ENCODE measurements at regions not wholly inside any gene's neighbourhood (a gene's known extent, or its start where the extent isn't known, plus 50 kb on each side); places are given as distances from the start of the nearest gene placed in this dataset.

DNA sequence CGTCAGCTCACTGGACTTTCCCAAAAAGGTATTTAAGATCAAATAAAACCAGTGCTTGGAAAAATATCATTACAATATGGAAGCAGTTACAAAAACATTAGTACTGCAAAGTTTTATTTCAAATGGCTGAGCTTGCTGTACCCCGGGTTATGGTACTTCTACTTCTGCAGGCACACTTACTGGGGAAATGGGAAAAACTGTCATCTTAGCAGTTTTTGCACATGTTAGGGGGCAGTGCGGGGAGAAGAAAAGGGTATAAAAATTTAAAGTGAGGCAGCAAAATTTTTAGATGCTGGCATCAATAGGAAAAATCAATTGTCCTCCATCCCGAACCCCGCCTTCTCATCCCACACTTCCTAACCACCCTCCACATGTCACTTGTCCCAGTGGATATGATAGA, 133.4 kb downstream of the ATG4C start:
- no peak for DNase-seq

DNA sequence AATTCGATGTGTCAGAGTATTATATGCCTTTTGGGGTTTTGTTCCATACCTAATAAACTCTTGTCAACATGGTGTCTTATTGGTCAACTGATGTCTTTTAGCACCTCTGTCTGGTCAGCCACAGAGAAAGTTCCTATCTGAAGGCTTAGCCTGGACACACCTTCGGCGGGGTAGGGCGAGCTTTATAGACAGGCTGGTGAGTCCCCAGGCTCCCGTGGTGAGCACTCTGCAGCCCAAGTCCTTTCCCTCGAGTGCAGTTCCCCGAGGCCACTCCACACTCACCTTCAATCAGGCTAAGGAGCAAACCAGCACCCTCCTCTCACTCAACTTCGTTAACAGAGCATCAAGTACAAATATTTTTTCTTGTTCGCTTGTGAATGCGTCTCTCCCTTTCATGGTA, 133.9 kb downstream of the ATG4C start:
- DNase-seq: no peak

DNA sequence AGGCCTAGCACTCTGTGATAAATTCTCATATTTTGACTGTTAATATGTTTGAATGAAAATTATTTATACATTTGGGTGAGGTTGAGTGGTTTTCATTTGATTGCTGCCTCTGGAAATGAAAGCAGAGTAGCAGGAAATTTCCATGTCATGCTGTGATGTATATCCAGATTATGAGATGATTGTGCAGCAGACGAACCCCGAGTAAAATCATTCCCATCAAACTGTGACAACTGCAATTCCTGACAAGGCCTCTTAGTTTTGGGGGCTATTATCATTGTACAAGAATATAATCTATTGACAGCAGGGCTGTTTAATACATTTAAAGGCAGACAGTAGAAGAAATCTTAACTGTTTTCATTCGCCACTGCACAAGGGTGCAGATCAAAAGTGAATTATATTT, 134.8 kb downstream of the ATG4C start:
- no peak for DNase-seq

DNA sequence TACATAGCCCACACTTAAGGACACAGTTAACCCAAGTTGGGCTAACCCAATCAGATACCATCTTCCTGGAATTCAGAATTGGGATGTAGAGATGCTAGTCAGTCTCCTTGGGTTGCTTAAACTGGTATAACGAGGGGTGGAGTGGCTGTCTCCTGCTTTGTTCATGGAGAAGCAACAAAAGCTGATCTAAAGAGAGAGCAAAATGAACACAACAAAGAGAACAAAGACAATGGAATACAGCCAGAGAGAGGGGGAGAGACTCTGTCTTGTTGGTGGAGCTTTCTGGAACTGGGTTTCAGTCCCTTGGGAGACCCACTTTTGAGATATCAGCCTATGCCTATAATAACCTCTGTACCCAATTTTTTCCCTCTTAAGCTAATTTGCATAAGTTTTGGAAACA, 138.1 kb downstream of the ATG4C start:
- no peak for DNase-seq

DNA sequence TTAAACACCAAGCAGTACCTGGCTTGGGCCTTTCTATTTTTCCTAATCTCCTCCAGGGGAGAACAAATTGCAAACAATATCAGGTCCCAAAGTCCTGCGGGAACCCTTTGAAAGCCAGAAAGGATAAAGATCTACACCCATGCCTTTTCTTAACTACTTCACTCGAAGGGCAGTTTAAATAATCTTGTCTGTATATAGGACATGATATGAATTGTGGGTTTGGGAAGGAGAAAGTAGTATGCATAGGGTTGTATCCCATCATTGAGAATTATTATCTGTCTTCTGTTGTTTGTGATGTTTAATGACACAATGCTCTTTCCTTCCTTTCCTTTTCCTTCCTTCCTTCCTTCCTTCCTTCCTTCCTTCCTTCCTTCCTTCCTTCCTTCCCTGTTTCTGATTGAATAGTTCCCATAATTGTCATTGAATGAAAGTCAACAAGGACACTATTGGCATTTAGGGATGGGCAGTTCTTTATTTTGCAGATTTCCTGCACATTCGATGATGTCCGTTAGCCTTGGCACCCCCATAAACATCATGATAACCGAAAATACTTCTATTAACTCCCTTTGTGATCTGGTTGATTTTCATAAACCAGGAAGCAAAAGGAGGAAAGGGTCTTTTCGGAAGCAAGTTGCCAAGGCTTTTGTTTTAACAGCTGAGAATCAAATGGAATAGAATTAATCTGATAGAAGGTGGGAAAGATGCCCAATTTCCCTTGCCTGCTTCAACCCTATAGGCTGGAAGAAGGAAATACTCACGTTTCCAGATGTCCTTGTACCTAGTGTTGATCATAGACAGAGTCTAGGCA, 141.3 kb downstream of the ATG4C start:
- DNase-seq: no peak

DNA sequence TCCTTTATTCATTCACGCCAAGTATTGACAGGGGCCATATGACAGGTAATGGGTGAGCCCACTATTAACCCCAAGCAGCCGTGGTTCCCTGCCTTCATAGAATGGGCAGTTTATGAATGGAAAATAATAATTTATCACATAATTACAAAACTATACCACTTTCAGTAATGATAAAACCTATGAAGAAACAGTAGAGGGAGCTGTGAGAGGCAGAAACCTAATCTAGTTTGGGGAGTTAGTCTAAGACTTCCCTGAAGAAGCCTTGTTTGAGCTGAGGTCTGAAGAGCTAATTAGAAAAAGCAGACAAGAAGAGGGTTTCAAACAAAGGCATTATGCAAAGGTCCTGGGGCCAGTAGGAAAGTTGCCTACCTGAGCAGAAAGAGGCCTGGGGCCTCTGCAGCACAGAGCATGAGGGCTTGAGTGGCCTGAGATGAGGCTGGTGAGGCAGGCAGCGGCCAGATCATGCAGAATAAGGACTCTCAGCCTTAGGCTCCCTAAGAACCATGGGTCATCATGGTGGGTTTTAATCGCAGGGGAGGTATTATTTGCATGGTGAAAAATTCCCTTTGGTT, 142.8 kb downstream of the ATG4C start:
- DNase-seq: no peak

DNA sequence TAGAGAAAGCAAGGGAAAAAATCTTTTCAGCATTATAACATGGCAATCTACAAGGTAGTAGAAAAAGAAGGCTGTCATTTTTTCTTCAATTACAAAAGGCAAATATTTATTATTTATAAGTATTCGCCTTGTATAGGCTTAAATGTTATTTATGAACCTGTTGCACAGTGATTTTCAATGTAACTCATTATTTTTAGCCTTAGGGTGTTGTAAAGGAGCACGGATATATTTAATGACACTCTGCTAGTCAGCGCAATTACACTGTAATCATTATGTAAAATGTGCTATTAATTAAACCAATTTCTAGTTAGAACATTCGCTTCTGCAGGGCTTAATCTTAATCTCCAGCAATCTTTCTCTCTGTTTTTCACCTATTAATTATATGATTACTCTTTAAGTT, 145.0 kb downstream of the ATG4C start:
- no peak for DNase-seq

DNA sequence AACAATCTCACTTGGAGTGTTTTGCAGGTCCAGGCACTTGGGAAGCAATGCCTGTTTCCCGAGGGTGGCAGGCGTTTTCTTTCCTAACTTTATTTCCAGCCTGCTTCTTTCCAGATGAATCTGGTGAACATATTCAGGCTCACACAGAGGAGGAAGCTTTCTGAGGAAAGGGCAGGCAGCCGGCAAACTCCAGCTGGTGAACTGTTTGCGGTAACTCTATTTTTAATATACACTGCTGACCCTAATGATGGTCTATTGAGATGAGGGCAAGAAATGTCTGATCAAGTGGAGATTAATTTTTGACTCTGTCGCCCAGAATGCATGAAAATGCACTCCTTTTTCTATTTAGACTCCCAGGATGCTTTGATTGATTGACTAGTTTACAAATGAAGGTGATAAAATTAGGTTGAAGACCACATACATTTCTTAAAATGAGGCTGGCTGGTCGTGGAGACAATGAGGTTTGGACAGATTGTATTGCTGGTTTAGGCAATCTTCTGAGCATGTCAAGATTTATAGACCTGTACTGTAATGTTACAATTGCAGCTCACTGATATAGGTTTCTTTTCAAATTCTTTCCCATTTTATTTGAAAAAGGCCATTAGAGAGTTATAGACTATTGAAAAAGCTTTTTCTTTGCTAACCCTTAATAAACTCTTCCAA, 153.8 kb downstream of the ATG4C start:
- no peak for DNase-seq

DNA sequence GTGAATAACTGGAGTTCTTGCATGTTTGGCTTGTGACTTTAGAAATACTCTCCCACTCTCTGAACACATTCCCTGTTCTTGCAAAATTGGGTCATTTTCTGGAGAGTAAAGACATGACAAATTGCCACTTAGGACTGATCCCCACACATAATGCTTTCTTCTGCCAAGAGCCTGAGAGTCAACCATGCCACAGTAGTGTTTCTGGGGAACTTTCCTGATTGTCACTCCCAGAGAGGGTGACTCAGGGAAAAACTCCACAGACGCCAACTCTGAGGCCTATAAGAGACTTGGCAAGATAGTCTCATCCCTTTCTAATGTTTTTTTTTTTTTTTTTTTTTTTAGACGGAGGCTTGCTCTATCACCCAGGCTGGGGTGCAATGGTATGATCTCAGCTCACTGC, 157.8 kb downstream of the ATG4C start:
- no peak for DNase-seq

DNA sequence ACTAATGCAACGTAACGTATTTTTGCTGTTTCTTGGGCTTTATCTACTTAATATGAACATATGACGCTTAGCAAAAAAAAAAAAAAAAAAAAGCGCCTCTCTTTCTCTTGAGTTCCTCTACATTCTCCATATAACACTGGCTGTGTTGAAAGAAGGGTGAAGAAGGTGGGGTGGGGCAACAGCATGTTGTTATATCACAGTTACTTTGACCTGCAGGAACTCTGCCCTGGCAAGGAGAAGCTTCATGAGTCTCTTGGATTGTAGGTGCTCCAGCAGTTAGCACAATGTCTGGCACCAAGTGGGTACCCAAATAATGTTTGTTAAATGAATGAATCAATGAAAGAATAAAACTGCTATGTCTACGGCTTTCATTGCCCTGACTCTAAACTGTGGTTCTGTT, 162.6 kb downstream of the ATG4C start:
- DNase-seq: no peak

DNA sequence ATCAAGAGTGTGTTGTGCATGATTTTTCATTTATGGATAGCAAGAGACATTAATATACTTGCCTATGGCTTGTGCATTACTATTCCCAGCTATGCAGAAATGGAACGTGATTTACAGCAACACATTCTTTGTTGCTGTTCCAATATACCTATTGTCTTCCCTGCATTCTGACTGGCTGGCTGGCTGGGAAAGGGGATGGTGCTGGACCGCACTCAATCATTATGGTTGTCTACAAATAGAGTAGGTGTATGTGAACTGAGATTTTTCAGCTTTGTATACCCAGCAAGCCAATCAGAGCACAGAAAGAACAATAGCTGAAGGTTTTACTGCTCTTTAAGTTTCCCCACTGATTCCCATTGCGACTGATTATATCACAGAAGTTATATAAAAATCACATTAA, 167.5 kb downstream of the ATG4C start:
- no peak for DNase-seq

DNA sequence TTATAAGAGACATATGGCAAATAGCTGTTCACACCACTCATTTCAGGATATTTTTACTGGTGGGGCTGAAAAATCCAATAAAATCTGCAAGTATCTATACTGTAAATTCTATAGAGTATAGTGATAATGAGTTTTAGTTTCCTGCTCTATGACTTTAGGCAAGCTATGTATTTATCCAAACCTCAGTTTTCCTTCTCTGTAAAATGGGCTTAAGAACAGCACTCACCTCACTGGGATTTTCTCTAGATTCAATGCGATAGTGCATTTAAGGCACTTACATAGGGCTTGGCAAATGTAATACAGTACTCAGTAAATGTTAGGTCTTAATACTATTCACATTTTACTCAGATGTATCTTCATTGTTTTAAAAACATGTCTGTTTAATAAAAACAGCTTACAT, 168.7 kb downstream of the ATG4C start:
- no peak for DNase-seq

DNA sequence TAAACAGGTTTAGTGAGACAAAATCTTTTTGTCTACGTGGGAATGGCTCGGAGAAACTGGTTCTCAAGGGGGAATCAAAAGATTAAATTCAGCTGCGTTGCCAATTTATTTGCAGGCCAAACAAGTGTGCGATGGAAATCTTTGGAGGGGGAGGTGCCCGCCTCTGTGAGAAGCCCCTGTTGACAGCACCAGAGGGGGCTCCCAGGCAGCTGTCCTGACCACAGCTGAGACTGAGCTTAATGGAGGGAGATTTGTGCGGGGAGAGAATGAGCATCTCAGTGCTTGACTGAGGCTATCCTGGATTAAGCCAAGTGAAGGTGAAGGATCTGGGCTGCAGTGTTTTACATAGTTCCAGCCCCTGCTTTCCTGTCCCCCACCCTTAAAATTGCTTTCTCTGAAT, 169.7 kb downstream of the ATG4C start:
- DNase-seq: no peak

DNA sequence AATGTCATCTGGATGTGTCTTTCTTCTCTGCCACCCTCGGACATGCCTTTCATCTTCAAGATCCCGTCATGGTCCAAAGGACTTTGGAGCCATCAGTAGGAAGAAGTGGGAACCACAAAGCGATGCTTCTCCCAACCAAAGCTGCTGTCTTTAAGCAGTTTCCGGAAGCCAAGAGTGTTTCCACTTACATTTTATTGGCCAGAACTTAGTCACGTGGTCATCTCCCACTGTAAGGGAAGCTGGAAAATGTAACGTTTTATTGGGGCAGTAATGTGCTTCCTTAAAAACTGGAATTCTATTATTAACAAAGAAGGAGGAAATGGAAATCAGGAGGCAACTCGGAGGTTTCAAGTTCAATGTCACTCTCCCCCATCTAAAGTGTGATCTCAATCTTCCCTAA, 170.8 kb downstream of the ATG4C start:
- DNase-seq: no peak

DNA sequence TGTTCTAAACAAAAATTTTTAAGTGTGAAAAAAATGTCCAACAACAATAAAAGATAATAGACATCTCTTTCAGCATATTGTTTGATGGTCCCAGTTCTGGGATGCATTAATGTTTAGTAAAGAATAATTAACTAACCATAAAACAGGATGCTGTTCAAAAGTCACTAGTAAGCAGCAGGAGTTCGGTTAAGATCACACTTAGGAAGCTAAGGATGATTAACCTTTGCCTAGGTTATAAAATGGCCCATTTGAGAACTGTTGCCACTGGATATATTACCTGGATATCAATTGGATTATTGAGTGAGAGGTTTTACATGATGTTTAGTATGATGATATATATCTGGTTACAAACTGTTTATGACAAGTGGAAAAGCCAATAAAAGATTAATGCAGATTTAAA, 171.7 kb downstream of the ATG4C start:
- DNase-seq: no peak

DNA sequence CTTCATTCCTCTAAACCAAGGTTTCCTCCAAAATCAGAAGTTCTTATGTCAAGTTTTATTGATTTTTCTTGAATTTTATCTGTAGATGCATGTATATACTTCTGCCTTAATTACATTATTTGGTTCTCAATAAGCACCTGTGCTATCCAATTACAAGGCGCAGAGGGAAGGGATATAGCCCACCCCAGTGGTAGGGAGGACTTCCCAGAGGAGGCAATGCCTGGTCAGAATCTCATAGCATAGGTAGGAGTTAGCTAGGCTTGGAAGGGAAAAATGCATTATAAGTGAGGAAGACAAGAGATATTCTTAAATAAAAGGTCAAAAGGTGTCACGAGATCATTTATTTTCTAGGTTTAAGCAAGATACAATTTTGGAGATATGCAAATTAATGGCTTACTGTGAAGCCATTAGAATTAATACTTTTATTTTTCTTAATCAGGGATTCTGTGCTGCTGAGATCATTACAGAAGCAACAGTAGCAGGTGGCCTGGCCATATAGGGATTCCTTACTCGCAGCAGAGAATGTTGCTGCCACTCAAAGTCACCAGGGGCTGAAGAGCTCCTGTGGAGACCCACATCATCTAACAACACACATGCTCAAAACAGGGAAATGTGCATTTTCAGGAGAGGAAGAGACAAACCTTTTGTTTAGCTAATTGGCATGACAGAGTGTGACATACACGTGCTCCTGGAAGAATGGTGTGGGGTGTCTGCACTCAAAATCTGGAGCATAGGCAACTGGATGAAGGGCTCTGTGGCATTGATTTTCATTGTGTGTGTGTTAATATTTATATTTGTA, 178.3 kb downstream of the ATG4C start:
- DNase-seq: no peak

DNA sequence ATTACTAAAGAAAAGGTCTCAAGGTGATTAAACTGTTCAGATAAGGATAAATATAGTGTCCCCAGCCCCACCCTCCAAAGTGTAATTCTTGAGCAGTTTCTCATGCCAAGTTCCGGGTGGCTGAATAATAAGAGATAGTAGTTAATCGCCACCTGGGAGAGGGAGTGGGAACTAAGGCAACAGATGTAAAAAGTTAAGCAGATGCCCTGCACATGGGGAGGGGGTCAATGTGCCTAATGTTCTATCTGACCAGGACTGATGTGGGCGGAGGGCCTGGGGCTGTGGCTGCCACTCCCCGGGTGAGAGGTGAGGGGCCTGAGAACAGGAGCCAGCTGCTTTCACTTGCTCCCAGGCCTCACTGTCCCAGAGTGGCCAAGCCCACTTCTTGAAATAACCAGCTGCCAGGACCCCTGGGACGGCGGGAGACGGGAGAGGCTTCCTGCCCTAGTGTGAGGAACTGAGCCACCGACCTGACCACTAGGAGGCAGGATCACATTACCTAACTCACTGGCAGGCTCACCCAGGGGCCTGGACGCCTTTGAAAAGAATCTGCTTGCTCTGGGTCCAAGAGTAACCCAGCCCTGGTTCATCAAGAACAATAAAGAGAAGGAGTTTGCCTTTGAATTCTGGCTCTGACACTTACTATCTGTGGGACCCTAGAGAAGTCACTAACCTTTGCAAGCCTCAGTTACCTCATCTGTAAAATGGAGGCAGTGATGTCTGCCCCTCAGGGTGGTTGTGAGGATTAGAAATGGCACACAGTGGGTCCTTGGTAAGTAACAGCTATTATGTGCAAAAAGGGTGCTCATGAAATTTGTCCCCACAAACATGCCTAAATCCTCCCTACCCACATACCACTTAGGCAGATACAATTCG, 179.2 kb downstream of the ATG4C start:
- DNase-seq: no peak

DNA sequence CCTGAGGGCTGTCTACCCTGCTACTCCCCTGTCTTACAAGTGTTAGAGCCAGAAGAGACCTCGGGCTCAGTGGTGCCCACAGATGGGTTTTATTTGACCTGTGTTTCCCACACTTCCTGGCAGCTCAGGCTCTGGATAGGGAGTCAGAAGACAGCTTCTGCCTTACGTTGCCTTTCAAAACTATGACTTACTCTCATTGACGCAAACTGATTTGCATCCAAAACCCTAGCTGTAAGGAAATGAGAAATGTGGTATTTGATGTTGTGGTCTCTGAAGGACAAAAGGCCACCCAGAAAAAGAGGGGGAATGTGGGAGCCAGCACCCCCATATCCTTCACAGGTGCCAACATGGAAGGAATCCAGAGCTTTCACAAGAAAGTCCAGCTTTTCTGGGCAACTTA, 180.2 kb downstream of the ATG4C start:
- no peak for DNase-seq

DNA sequence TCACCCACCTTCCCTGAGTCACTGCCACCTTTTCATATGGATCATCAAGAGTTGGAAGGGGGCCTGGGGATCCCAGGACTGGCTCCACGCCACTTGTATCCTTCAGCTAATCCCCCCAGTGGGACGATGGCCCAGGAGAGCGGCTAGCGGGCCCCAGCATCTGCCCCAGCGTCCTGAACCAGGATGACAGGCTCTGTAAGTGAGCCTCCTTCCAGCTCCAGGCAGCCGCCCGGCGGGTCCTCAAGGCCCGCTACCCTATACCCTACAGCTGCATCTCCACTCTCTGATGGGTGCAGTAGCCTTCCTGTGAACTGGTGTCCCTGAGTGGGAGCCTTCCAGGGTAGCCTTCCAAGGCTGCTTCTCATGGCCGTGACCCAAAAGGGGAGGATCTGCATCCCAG, 183.1 kb downstream of the ATG4C start:
- DNase-seq: no peak

DNA sequence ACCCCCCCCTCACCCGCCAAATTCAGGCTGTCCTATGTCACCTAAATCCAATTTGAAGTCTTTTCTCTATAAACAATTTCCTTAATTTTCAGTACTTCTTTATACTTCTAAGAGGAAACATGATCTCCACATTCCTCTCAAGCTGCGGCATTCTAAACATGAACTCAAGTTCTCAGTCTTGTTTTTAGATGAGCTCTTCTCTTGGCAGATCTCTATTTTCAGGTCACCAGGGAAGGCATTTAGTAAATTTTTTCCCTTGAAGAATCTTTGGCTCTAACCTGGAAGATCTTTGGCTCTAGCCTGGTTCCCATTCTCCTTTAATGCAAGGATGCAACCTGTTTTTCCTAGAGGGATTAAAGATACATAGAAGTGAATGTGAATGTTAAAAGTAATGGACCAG, 193.4 kb downstream of the ATG4C start:
- DNase-seq: no peak

DNA sequence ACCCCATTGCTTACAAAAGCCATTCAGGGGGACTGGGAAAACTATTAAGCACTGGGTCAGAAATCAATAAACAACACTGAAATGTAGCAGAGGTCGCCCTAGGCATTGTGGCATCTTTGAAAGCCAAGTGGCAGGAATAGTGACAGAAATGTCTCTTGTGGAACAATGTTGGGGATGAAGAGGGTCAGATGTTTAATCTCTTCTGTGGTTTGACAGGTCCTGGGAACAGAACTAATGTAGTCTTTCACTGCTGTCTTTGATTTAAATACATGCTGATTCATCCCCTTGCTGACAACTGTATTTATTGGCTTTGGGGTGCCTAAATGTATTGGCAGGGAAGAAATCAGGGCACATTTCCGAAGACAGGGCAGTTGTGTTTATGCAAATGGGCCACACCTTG, 194.8 kb downstream of the ATG4C start:
- no peak for DNase-seq

DNA sequence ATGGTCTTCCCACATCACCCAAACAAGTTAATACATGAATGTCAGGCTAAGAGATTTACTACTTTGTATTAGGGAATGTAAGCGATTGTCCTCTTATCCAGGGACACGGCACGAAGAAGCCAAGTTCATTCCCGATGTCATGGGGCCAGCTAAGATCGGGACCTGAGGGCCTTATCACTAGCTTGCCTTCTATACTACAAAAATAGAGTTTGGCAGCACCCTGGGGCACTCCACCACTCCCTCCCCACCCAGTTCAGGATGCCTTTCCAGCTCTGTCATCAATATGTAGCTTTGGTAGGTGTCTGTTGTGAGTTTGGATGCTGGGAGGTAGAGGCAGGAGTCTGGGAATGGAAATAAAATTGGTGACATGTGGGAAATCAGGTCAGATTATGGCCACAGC, 197.5 kb downstream of the ATG4C start:
- no peak for DNase-seq

DNA sequence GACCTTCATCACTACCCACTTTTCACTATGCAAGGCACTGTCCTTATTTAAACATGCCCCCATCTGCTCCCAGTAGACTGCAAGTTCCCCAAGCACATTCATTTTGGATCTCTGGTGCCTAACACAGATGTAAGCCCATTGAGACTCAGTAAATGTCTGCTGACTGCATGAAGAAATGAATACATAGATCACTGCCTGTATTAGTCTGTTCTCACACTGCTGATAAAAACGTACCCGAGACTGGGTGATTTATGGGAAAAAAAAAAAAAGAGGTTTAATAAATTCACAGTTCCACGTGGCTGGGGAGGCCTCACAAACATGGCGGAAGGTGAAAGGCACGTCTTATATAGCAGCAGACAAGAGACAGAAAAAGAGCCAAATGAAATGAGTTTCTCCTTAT, 204.9 kb downstream of the ATG4C start:
- DNase-seq: no peak
